ENCODE measurements at regions not wholly inside any gene's neighbourhood (a gene's known extent, or its start where the extent isn't known, plus 50 kb on each side); places are given as distances from the start of the nearest gene placed in this dataset.

GRCh38 chr2:187962538-187962937, 329.1 kb upstream of the GULP1 start:
- TF ChIP-seq POLR2AphosphoS5 (IDR thresholded peaks at IDR 0.05; ENCODE audit: borderline replicate concordance, low read depth, low read length) (no peak), EZH2 (IDR thresholded peaks at IDR 0.05) (no peak)
